HK-2 (cell line): ENCODE measurements at regions not wholly inside any gene's neighbourhood (a gene's known extent, or its start where the extent isn't known, plus 50 kb on each side); places are given as distances from the start of the nearest gene placed in this dataset.
A peak's percentile ranks its signal among the peaks of the same experiment; 100 is the strongest.
"Not testable (repeated sequence)": the region's sequence is repeated elsewhere in the genome, so short reads cannot be mapped to it uniquely, and the experiment has no call there.

Source experiments
- DNase-seq: peaks from one replicate; pipeline ENCODE4 v3.0.0-alpha.2; 2018; ENCODE audit not compliant: unreplicated experiment

DNA sequence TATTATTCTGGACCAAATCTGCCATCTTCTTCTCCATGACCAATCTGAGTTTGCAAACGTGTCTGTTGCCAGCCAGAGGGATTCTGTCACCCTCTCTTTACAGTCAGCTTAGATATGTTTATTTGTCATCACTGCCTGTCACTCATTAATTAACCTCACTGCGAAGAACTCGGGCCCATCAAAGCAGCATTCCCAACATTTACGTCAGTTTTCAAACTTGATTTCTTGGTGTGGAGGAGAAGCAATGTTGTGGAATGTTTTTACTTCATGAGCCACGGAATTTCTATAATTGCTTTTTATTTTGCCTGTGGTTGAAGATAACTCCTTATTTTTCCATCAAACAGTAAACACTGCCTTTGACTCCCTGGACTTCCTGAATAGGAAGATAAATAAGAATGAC, 91.8 kb upstream of the CNKSR3 start:
- DNase-seq = no peak

- DNase-seq = no peak
These were observed 92.2 kb upstream of the CNKSR3 start for GRCh38 chr6:154602708-154603107.

DNA sequence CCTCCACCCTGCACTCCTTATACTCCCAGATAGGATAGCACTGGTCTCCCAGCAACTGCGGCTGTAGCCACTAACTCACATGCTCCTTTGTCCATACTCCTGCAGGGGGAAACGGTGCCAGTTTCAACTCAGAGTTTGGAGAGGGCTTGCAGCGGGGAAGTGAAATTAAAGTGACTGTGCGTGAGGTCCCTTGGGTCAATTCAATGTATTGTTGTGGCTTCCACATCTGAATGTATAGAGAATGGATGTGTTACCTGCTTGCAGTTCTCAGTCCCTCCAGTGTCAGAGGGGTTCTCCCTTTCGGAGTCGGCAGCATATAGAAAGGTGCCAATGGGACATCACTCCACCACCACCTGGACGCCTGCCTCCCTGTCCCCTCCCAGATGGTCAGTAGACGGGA, 93.6 kb upstream of the CNKSR3 start:
- DNase-seq = no peak

DNA sequence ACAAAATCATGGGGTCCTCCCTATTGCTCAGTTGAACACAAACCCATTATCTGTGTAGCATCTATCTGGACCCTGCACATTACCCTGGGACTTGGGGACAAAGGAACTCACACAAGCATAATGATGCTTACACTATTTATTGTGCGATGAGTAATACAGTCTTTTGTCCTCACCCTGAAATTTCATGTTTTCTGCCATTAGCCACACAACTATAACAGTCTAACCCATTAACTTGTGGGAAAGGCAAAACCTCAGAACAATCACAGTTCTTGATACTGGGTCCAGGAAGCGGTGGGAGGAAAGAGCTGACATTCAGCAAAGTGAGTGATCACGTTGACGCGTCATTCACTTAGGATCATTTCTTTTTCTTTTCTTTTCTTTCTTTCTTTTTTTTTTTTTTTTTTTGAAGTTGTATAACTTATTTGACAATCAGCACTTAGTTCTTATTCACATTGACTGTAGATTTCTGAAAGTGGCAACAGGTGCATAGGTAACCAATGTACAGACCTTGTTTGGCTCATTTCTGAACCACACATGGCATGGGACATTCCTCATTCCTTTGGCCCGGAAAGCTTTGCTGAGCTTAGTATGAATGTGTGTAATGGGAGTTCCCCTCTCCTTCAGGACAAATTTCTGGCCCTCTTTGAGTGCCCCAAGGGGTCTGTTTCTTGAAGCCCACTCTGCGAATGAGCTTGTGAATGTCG, 94.8 kb upstream of the CNKSR3 start:
- DNase-seq = no peak

- no peak for DNase-seq
These were observed 95.4 kb upstream of the CNKSR3 start for GRCh38 chr6:154605882-154606370.

DNA sequence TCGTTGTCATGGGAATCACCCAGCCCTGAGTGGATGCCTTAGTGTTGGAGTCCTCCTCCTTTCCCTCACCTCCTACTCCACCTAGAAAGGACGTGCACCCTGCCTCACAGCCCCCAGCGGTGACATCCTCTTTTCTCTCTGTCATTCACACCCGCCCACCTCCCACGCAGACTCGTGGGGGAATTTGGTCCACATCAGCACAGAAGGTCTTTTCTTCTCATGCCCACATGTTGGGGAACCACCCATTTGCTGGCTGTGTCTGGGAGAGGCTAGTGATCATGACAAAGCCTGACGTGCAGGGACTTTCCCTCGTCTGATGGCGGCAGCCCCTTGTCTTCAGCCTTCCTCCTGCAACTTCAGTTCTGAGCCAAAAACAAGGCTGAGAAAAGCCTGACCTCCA, 96.0 kb upstream of the CNKSR3 start:
- no peak for DNase-seq

- no peak for DNase-seq
These were observed 96.4 kb upstream of the CNKSR3 start for GRCh38 chr6:154606860-154607259.

- no peak for DNase-seq
These were observed 100.8 kb upstream of the CNKSR3 start for GRCh38 chr6:154611241-154611640.

DNA sequence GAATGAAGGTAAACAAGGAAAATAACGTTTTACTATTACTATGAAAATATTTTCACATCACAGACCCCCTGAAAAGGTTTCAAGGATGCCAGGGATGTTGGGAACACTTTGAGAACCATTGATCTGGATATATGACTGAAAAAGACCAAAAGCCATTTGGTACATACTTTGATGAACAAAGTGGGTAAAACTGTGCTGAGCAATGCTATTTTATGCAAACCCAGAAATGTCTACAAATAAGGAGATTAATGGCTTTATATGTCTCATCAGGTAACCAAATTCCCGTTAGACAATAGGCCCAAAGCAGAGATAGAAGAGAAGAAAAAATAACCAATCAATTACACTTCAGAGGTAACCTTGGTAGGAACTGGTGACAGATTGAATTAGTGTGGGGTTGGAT, 101.4 kb upstream of the CNKSR3 start:
- DNase-seq = no peak

DNA sequence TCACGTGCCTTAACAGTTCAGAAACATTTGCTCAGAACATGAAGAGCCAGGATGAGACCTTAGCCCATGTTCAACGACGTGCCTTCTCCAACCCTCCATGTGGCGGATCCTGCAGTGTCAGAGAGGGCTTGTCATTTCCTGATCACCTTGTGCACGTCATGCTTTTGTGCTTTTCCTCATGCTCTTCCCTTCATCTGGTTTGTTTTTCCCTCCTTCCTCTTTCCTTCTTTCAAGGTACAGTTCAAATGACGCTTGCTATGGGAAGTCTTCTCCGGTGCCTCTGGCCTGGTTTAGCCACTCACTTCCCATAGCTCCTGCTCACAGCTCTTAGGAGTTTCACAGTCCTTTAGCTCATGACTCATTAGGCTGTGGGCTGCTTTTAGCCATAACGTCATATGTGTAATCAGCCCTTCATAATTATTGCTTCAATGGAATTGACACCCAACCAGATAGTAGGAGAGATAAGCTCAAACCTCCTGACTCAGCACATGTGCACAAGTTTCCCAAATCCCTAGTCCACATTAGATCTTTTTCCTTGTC, 102.7 kb upstream of the CNKSR3 start:
- peak; percentile 24 for DNase-seq

GRCh38 chr6:154614101-154614500, 103.6 kb upstream of the CNKSR3 start:
- no peak for DNase-seq

- no peak for DNase-seq
These were observed 104.2 kb upstream of the CNKSR3 start for GRCh38 chr6:154614641-154615040.

- DNase-seq = peak; percentile 61
These were observed 105.1 kb upstream of the CNKSR3 start for GRCh38 chr6:154615483-154616025.

DNA sequence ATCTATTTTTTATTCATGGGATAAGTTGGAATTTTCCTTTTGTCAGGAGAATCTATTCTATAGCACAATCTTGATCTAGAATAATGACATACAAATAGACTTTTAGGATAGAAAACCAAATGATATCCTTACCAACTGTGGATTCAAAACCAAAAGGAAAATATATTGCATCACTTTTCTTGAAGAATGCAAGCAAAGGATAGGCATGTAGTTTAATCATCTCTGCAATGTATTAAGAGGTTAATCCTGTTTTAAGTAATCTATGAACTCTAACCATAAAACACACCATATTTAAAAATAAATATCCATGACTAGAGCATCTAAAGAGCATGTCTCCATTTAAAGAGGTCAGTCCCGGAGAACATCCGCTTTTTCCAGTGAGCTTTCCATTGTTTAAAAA, 106.7 kb upstream of the CNKSR3 start:
- DNase-seq = no peak

GRCh38 chr6:154619146-154619545, 108.7 kb upstream of the CNKSR3 start:
- DNase-seq = no peak

DNA sequence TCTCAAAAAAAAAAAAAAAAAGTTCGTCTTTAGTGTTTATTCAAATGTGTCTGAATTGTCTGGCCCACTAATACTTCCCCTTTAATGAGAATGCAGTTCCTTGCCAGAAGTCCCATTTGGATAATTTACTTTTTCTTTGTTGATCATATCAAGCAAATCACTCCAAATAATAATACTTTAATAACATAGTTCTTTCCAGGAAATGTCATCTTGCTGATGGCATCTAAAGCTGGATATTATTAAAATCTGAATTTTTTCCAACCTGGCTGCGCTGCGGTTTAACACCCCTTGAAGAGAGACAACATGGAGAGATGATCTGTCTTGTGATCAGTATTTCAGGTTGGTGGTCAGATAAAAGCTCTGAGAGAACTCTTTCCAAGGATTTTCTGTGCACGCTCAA, 111.2 kb upstream of the CNKSR3 start:
- DNase-seq = no peak

GRCh38 chr6:154622618-154623336, 110.4 kb upstream of the SCAF8 start:
- DNase-seq = no peak

DNA sequence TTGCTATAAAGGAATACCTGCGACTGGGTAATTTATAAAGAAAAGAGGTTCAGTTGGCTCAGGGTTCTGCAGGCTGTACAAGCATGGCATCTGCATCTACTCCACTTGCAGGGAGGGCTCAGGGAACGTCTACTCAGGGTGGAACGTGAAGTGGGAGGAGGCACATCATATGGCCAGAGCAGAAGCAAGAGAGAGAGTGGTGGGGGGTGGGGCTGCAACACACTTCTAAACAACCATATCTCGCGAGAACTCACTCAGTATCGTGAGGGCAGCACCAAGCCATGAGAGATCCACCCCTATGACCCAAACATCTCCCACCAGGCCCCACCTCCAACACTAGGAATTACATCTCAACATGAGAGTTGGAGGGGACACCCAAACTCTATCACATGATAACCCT, 109.8 kb upstream of the SCAF8 start:
- DNase-seq = no peak

- DNase-seq = no peak
These were observed 109.1 kb upstream of the SCAF8 start for GRCh38 chr6:154624038-154624599.

DNA sequence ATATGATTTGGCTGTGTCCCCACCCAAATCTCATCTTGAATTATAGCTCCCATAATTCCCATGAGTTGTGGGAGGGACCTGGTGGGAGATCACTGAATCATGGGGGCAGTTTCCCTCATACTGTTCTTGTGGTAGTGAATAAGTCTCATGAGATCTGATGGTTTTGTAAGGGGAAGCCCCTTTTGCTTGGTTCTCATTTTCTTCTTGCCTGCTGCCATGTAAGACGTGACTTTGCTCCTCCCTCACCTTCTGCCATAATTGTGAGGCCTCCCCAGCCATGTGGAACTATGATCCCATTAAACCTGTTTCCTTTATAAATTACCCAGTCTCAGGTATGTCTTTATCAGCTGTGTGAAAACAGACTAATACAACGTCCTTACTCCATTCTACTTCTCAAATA, 108.5 kb upstream of the SCAF8 start:
- DNase-seq = not testable (repeated sequence)

GRCh38 chr6:154625721-154626120, 107.5 kb upstream of the SCAF8 start:
- no peak for DNase-seq

DNA sequence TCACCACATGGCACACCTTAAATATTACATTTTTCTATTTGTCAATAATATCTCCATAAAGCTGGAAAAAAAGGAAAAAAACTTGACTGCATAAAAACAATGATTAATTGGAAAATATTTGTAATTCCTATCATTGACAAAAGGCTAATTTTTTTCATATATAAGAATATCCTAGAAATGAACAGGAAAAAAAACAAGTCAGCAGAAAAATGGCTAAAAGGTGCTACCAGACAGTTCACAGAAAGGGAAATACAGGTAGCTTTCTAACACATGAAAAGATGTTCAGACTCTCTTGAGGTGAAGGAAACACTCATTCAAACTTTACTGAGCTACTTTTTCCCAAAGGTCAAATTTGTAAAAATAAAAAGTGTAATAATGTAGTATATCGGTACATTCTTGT, 104.1 kb upstream of the SCAF8 start:
- no peak for DNase-seq

GRCh38 chr6:154632119-154632518, 101.1 kb upstream of the SCAF8 start:
- no peak for DNase-seq
